H9 (cell line): ENCODE measurements at regions not wholly inside any gene's neighbourhood (a gene's known extent, or its start where the extent isn't known, plus 50 kb on each side); places are given as distances from the start of the nearest gene placed in this dataset.

Experiments used
- DNase-seq: peaks from one replicate; pipeline ENCODE4 v3.0.0-alpha.2; 2017
- H2AFZ ChIP-seq: one replicate; pipeline ENCODE4 v1.6.1; 2013; ENCODE audit warnings: mild to moderate bottlenecking, low read length, control low read depth, moderate library complexity
- H2AK5ac ChIP-seq: 2 replicates; pipeline ENCODE4 v1.6.1; 2013; ENCODE audit warnings: low read length, control low read depth, mixed read lengths; ENCODE audit not compliant: insufficient read length
- H2BK120ac ChIP-seq: one replicate; pipeline ENCODE4 v1.6.1; 2013; ENCODE audit warnings: low read depth, mild to moderate bottlenecking, low read length, control low read depth, inconsistent platforms; ENCODE audit not compliant: poor library complexity, severe bottlenecking
- H2BK12ac ChIP-seq: 2 replicates; pipeline ENCODE4 v1.6.1; 2013; ENCODE audit warnings: low read length, control low read depth, mixed read lengths, low read depth; ENCODE audit not compliant: insufficient read length
- H2BK15ac ChIP-seq: 2 replicates; pipeline ENCODE4 v1.6.1; 2013; ENCODE audit warnings: low read depth, low read length, control low read depth
- H2BK20ac ChIP-seq: one replicate; pipeline ENCODE4 v1.6.1; 2013; ENCODE audit warnings: low read depth, mild to moderate bottlenecking, low read length, control low read depth, inconsistent platforms; ENCODE audit not compliant: poor library complexity, severe bottlenecking
- H2BK5ac ChIP-seq: 2 replicates; pipeline ENCODE4 v1.6.1; 2013; ENCODE audit warnings: low read length, control low read depth, mixed read lengths; ENCODE audit not compliant: insufficient read length
- H3K14ac ChIP-seq: 2 replicates; pipeline ENCODE4 v1.6.1; 2013; ENCODE audit warnings: low read length, control low read depth; ENCODE audit not compliant: insufficient read depth
- H3K18ac ChIP-seq: 2 replicates; pipeline ENCODE4 v1.6.1; 2013; ENCODE audit warnings: low read depth, mild to moderate bottlenecking, mixed read lengths, low read length, control low read depth; ENCODE audit not compliant: insufficient read length
- H3K23ac ChIP-seq: 2 replicates; pipeline ENCODE4 v1.6.1; 2013; ENCODE audit warnings: low read length, control low read depth, mixed read lengths, low read depth; ENCODE audit not compliant: insufficient read length
- H3K23me2 ChIP-seq: 2 replicates; pipeline ENCODE4 v1.6.1; 2013; ENCODE audit warnings: low read depth, mild to moderate bottlenecking, mixed read lengths, low read length, control low read depth; ENCODE audit not compliant: insufficient read length, poor library complexity, severe bottlenecking
- H3K27ac ChIP-seq: 2 replicates; pipeline ENCODE4 v1.5.1; 2013; ENCODE audit warnings: low read length, control low read depth, mixed read lengths, low read depth; ENCODE audit not compliant: insufficient read length
- H3K27me3 ChIP-seq: 2 replicates; pipeline ENCODE4 v1.6.1; 2013; ENCODE audit warnings: low read length, control low read depth, inconsistent platforms; ENCODE audit not compliant: insufficient read depth
- H3K4ac ChIP-seq: 2 replicates; pipeline ENCODE4 v1.6.1; 2013; ENCODE audit warnings: low read depth, mild to moderate bottlenecking, control low read depth, inconsistent platforms, low read length, moderate library complexity
- H3K4me1 ChIP-seq: 2 replicates; pipeline ENCODE4 v1.6.1; 2013; ENCODE audit warnings: low read length, control low read depth, inconsistent platforms; ENCODE audit not compliant: insufficient read depth
- H3K4me2 ChIP-seq: 2 replicates; pipeline ENCODE4 v1.6.1; 2013; ENCODE audit warnings: low read length, control low read depth, mixed read lengths; ENCODE audit not compliant: insufficient read length, insufficient read depth
- H3K56ac ChIP-seq: 2 replicates; pipeline ENCODE4 v1.6.1; 2013; ENCODE audit warnings: low read depth, mild to moderate bottlenecking, mixed read lengths, low read length, control low read depth; ENCODE audit not compliant: insufficient read length
- H3K79me1 ChIP-seq: 2 replicates; pipeline ENCODE4 v1.6.1; 2013; ENCODE audit warnings: low read depth, mild to moderate bottlenecking, moderate library complexity, low read length, control low read depth, inconsistent platforms; ENCODE audit not compliant: insufficient read depth, poor library complexity, severe bottlenecking
- H3K79me2 ChIP-seq: 2 replicates; pipeline ENCODE4 v1.6.1; 2013; ENCODE audit warnings: low read length, control low read depth, inconsistent platforms; ENCODE audit not compliant: insufficient read depth
- H3K9ac ChIP-seq: 2 replicates; pipeline ENCODE4 v1.6.1; 2013; ENCODE audit warnings: low read length, control low read depth, mixed read lengths; ENCODE audit not compliant: insufficient read length; ENCODE audit errors: extremely low read depth
- H3K9me3 ChIP-seq: one replicate; pipeline ENCODE4 v1.6.1; 2013; ENCODE audit warnings: low read depth, low read length, inconsistent platforms; ENCODE audit not compliant: control insufficient read depth
- H3T11ph ChIP-seq: one replicate; pipeline ENCODE4 v1.6.1; 2013; ENCODE audit warnings: mild to moderate bottlenecking, low read length, control low read depth, inconsistent platforms
- H4K20me1 ChIP-seq: one replicate; pipeline ENCODE4 v1.6.1; 2013; ENCODE audit not compliant: control insufficient read depth, insufficient read length, insufficient read depth
- H4K5ac ChIP-seq: 2 replicates; pipeline ENCODE4 v1.6.1; 2013; ENCODE audit warnings: low read depth, mild to moderate bottlenecking, mixed read lengths, low read length, control low read depth; ENCODE audit not compliant: insufficient read length
- H4K8ac ChIP-seq: replicated peaks from 2 replicates; pipeline ENCODE4 v1.6.1; 2013; ENCODE audit warnings: low read length, control low read depth, mixed read lengths, low read depth; ENCODE audit not compliant: insufficient read length
- H4K91ac ChIP-seq: 2 replicates; pipeline ENCODE4 v1.6.1; 2013; ENCODE audit warnings: low read depth, mild to moderate bottlenecking, moderate library complexity, mixed read lengths, low read length, control low read depth; ENCODE audit not compliant: insufficient read length
- H3K27ac Mint-ChIP-seq, 3 experiments: 2 replicates in 2 of 3; 3 replicates in 1 of 3; pipeline ENCODE4 v1.8.0; 2020 to 2021; ENCODE audit warnings: mixed read lengths in 3 of 3, mild to moderate bottlenecking in 1 of 3, moderate library complexity in 1 of 3
- H3K27me3 Mint-ChIP-seq: 2 replicates; pipeline ENCODE4 v1.8.0; 2021; ENCODE audit warnings: low read depth, mild to moderate bottlenecking, moderate library complexity, mixed read lengths
- H3K36me3 Mint-ChIP-seq, 3 experiments: 2 replicates in 2 of 3; 3 replicates in 1 of 3; pipeline ENCODE4 v1.8.0; 2020 to 2021; ENCODE audit warnings: low read depth in 3 of 3, mixed read lengths in 3 of 3; ENCODE audit not compliant: insufficient read depth in 1 of 3
- H3K4me1 Mint-ChIP-seq, 2 experiments: 2 replicates each; pipeline ENCODE4 v1.8.0; 2020; ENCODE audit warnings: mixed read lengths in 2 of 2
- H3K4me3 Mint-ChIP-seq, 2 experiments: 2 replicates in 1 of 2; 3 replicates in 1 of 2; pipeline ENCODE4 v1.8.0; 2020 to 2021; ENCODE audit warnings: mild to moderate bottlenecking in 2 of 2, mixed read lengths in 2 of 2, moderate library complexity in 1 of 2
- H3K9me3 Mint-ChIP-seq, 2 experiments: 2 replicates in 1 of 2; 3 replicates in 1 of 2; pipeline ENCODE4 v1.8.0; 2020; ENCODE audit warnings: mild to moderate bottlenecking in 2 of 2, mixed read lengths in 2 of 2, moderate library complexity in 1 of 2
- WGBS: extraction: QIAGEN DNeasy Blood & Tissue Kit; methylation state at CpG from one replicate; pipeline ENCODE4 v1.1.7; 2013; ENCODE audit warnings: missing lambda C conversion rate, low lambda C conversion rate, mixed read lengths; ENCODE audit not compliant: insufficient read length; ENCODE audit errors: extremely low coverage; 5-methylcytosine and 5-hydroxymethylcytosine counted together
- TF ChIP-seq, protein P1 (sequence below): fragments of 200-600 bp; sonication (generic); conservative IDR thresholded peaks from 3 replicates; pipeline ENCODE4 v1.8.0; 2021; ENCODE audit warnings: antibody characterized with exemption, mild to moderate bottlenecking

DNA sequence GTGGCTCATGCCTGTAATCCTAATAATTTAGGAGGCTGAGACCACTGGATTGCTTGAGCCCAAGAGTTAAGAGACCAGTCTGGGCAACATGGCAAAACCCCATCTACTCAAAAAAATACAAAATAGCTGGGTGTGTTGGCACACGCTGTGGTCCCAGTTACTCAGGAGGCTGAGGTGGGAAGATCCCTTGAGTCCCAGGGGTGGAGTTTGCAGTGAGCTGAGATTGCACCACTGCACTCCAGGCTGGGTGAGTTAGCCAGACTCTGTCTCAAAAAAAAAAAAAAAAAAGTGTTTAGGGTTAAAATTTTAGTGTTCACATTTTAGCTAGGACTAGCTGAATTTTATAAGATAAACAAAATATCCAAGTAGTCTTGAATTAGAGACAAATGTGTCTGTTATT, 1340.1 kb upstream of the EPHA6 start:
- no peak overlapping the region for H4K91ac ChIP-seq
- H2AK5ac ChIP-seq = no peak overlapping the region
- peak overlapping the region; percentile 40 for H2AFZ ChIP-seq
- H3K4me2 ChIP-seq = no peak overlapping the region
- WGBS = no CpG with 5 or more reads among the region's 1 CpG
- H3K56ac ChIP-seq = no peak overlapping the region
- no peaks in the 10 kb centered on the region for H3K9me3 ChIP-seq
- H3K79me2 ChIP-seq = no peaks in the 10 kb centered on the region
- H3K4ac ChIP-seq = no peak overlapping the region
- no peaks in the 10 kb centered on the region for H4K20me1 ChIP-seq
- no peak overlapping the region for H2BK120ac ChIP-seq
- no peak overlapping the region for H3K18ac ChIP-seq
- no peak overlapping the region for H3K23ac ChIP-seq
- H3K14ac ChIP-seq = no peak overlapping the region
- H2BK20ac ChIP-seq = no peak overlapping the region
- TF ChIP-seq, protein P1, sequence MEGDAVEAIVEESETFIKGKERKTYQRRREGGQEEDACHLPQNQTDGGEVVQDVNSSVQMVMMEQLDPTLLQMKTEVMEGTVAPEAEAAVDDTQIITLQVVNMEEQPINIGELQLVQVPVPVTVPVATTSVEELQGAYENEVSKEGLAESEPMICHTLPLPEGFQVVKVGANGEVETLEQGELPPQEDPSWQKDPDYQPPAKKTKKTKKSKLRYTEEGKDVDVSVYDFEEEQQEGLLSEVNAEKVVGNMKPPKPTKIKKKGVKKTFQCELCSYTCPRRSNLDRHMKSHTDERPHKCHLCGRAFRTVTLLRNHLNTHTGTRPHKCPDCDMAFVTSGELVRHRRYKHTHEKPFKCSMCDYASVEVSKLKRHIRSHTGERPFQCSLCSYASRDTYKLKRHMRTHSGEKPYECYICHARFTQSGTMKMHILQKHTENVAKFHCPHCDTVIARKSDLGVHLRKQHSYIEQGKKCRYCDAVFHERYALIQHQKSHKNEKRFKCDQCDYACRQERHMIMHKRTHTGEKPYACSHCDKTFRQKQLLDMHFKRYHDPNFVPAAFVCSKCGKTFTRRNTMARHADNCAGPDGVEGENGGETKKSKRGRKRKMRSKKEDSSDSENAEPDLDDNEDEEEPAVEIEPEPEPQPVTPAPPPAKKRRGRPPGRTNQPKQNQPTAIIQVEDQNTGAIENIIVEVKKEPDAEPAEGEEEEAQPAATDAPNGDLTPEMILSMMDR = no peak
- no peak for DNase-seq
- H3T11ph ChIP-seq = no peak overlapping the region
- H3K9ac ChIP-seq = no peak overlapping the region
- no peak overlapping the region for H2BK12ac ChIP-seq
- no peak overlapping the region for H4K8ac ChIP-seq
- no peaks in the 10 kb centered on the region for H3K79me1 ChIP-seq
- Mint-ChIP-seq H3K4me3 (no peak overlapping the region), H3K27me3 (no peaks in the 10 kb centered on the region), H3K27ac (peak overlapping the region in 2 of 3 experiments; percentile 27 to 81; a peak in 1 of 7 replicates), H3K4me1 (peaks cover 0 to 2% of the 10 kb centered on the region in 2 experiments; a peak in 2 of 4 replicates), H3K9me3 (no peaks in the 10 kb centered on the region), H3K36me3 (no peaks in the 10 kb centered on the region)
- no peaks in the 10 kb centered on the region for H3K23me2 ChIP-seq
- no peak overlapping the region for H2BK15ac ChIP-seq
- no peaks in the 10 kb centered on the region for H3K27me3 ChIP-seq
- no peak overlapping the region for H3K27ac ChIP-seq
- H3K4me1 ChIP-seq = no peaks in the 10 kb centered on the region
- no peak overlapping the region for H4K5ac ChIP-seq
- H2BK5ac ChIP-seq = no peak overlapping the region
